Right lobe of liver (tissue), 4 donors: ENCODE measurements at regions not wholly inside any gene's neighbourhood (a gene's known extent, or its start where the extent isn't known, plus 50 kb on each side); places are given as distances from the start of the nearest gene placed in this dataset.

Experiments
- CTCF ChIP-seq, 4 donors: fragments of 200-600 bp in 3 of 4; fragments of 450-650 bp in 1 of 4; IDR thresholded peaks; one replicate each; pipeline versions ENCODE4 v1.5.1 to v1.8.0; 2016 to 2022; ENCODE audit warnings: antibody characterized with exemption in 4 of 4, mild to moderate bottlenecking in 2 of 4
- POLR2A ChIP-seq: fragments of 450-650 bp; IDR thresholded peaks from one replicate; pipeline ENCODE4 v1.6.1; 2017; ENCODE audit warnings: antibody characterized with exemption, mild to moderate bottlenecking
- donor health status: DM: no; HTN: no; CAD: no.
- donor health status: DM: no; HTN: no; CAD: no.
- donor health status: DM: no; HTN: yes; CAD: no.

GRCh38 chr7:13802651-13803050, 186.8 kb downstream of the ETV1 start:
- no peak for TF ChIP-seq CTCF (IDR thresholded peaks at IDR 0.05)
- no peak for TF ChIP-seq POLR2A
